IMR-90 (cell line): ENCODE measurements at regions not wholly inside any gene's neighbourhood (a gene's known extent, or its start where the extent isn't known, plus 50 kb on each side); places are given as distances from the start of the nearest gene placed in this dataset.

ENCODE experiments used
- BHLHE40 ChIP-seq: fragments of 150-350 bp; IDR thresholded peaks from 2 replicates; pipeline ENCODE4 v1.6.1; 2016; ENCODE audit warnings: mild to moderate bottlenecking, low read depth, low read length
- CHD1 ChIP-seq: IDR thresholded peaks from 2 replicates; pipeline ENCODE4 v1.6.1; 2012; ENCODE audit warnings: low read depth, low read length, improper control_type of control experiment
- FOS ChIP-seq: fragments of 150-350 bp; IDR thresholded peaks from 2 replicates; pipeline ENCODE4 v1.6.1; 2016; ENCODE audit warnings: low read depth, low read length
- MAFK ChIP-seq: IDR thresholded peaks from 2 replicates; pipeline ENCODE4 v1.6.1; 2012; ENCODE audit warnings: low read depth, low read length, improper control_type of control experiment
- MAZ ChIP-seq: IDR thresholded peaks from 2 replicates; pipeline ENCODE4 v1.6.1; 2012; ENCODE audit warnings: low read depth, mild to moderate bottlenecking, low read length, improper control_type of control experiment, moderate library complexity, borderline replicate concordance
- POLR2A ChIP-seq: IDR thresholded peaks from 2 replicates; pipeline ENCODE4 v1.6.1; 2012; ENCODE audit warnings: mild to moderate bottlenecking, low read depth, low read length
- RAD21 ChIP-seq: IDR thresholded peaks from 2 replicates; pipeline ENCODE4 v1.6.1; 2012; ENCODE audit warnings: low read length, improper control_type of control experiment
- RCOR1 ChIP-seq: IDR thresholded peaks from 2 replicates; pipeline ENCODE4 v1.6.1; 2012; ENCODE audit warnings: mild to moderate bottlenecking, low read length, improper control_type of control experiment; ENCODE audit not compliant: insufficient replicate concordance
- RFX5 ChIP-seq: IDR thresholded peaks from 2 replicates; pipeline ENCODE4 v1.8.0; 2012; ENCODE audit warnings: low read depth, mild to moderate bottlenecking, low read length, moderate library complexity
- SMC3 ChIP-seq: fragments of 150-350 bp; IDR thresholded peaks from 2 replicates; pipeline ENCODE4 v1.6.1; 2016; ENCODE audit warnings: low read depth, mild to moderate bottlenecking, antibody characterized with exemption, low read length, moderate library complexity
- TF ChIP-seq, protein P1 (sequence below): conservative IDR thresholded peaks from 2 replicates; pipeline ENCODE4 v1.5.1; 2012; ENCODE audit warnings: mild to moderate bottlenecking, low read depth, low read length, improper control_type of control experiment
- TF ChIP-seq, protein P2 (sequence below): fragments of 150-350 bp; IDR thresholded peaks from 2 replicates; pipeline ENCODE4 v1.6.1; 2017; ENCODE audit warnings: mild to moderate bottlenecking, antibody characterized with exemption, low read length, low read depth

DNA sequence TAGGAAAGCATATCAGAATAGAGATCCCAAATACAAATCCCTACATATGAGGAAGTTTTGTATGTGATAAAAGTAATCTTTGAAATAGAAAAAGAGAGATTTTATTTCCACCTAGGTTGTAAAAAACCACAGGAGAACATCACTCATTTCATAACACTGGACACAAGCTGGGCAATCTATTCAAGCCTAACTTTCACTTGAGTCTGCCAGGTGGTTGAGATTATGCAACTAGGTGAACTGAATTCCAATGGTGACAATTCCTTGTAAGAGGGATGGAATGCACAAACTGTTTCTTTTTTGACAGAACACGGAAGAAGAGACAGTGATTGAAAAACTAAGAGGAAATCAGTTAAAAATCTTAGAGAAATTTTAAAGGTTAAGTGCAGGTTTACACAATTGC, 619.6 kb upstream of the TMEFF2 start:
- no peak for TF ChIP-seq POLR2A
- TF ChIP-seq, protein P1, sequence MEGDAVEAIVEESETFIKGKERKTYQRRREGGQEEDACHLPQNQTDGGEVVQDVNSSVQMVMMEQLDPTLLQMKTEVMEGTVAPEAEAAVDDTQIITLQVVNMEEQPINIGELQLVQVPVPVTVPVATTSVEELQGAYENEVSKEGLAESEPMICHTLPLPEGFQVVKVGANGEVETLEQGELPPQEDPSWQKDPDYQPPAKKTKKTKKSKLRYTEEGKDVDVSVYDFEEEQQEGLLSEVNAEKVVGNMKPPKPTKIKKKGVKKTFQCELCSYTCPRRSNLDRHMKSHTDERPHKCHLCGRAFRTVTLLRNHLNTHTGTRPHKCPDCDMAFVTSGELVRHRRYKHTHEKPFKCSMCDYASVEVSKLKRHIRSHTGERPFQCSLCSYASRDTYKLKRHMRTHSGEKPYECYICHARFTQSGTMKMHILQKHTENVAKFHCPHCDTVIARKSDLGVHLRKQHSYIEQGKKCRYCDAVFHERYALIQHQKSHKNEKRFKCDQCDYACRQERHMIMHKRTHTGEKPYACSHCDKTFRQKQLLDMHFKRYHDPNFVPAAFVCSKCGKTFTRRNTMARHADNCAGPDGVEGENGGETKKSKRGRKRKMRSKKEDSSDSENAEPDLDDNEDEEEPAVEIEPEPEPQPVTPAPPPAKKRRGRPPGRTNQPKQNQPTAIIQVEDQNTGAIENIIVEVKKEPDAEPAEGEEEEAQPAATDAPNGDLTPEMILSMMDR: no peak
- TF ChIP-seq RAD21: no peak
- TF ChIP-seq MAFK: no peak
- TF ChIP-seq, protein P2, sequence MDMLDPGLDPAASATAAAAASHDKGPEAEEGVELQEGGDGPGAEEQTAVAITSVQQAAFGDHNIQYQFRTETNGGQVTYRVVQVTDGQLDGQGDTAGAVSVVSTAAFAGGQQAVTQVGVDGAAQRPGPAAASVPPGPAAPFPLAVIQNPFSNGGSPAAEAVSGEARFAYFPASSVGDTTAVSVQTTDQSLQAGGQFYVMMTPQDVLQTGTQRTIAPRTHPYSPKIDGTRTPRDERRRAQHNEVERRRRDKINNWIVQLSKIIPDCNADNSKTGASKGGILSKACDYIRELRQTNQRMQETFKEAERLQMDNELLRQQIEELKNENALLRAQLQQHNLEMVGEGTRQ: no peak
- TF ChIP-seq RCOR1: no peak
- no peak for TF ChIP-seq CHD1
- no peak for TF ChIP-seq RFX5
- TF ChIP-seq SMC3: no peak
- no peak for TF ChIP-seq MAZ
- TF ChIP-seq FOS: no peak
- TF ChIP-seq BHLHE40: no peak
